ENCODE measurements at regions not wholly inside any gene's neighbourhood (a gene's known extent, or its start where the extent isn't known, plus 50 kb on each side); places are given as distances from the start of the nearest gene placed in this dataset.

- intact Hi-C loops (cut with micrococcal nuclease), result no loop called here
These were observed 267.3 kb upstream of the LYZL1 start for GRCh38 chr10:29021591-29021990.

GRCh38 chr10:29022513-29022912 is 266.4 kb upstream of the LYZL1 start:
- intact Hi-C loops (cut with micrococcal nuclease), result no loop called here

DNA sequence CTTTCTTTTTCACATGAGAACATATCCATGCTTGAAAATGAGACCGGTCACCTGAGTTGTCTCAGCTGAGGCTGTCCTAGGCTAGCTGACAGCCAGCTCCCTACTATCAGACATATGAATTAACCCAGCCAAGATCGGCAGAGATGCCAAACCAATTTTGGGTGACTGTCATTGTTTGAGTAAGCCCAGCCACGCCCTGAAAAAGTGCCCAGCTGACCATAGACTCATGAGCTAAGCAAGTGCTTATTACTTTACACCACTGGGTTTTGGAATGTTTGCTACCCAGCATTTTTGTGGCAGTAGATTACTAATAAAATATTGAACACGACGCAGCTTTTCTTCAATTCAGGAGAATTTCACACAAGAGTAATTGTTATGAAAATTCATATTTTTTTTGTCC is 265.2 kb upstream of the LYZL1 start:
- intact Hi-C loops (cut with micrococcal nuclease), result no loop called here

DNA sequence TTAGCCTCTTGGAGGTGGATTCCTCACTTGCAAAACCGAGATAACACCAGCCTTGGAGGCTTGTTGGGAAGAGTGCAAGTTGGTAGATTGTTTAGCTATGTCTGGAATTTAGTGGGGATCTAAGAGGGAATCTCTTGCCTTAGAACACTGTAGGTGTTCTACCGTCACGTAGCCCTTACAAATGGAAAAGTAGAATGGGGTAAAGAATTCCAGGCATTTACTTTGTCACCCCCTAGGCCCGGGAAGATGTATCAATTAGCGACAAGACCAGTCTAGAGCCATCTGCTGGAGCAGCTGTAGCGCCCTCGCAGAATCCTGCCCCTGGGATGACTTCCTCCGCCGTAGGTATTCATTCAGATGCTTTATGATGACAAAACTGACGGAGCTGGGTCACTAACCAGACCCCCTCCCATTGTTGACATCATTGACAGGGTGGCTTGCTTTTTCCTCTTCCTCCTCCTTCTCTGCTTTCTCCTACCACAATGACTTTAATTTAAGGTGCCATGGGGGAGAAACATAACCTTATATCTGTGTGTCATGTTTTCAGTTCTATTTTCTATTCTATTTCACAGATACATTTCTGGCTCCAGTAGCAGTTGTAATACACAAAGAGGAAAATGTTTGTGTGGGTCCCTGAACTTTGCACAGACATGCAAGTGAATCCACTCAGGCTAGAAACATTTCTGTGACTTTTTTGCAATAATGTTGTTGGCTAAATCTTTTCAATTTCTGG is 262.6 kb upstream of the LYZL1 start:
- intact Hi-C loops (cut with micrococcal nuclease), result no loop called here

DNA sequence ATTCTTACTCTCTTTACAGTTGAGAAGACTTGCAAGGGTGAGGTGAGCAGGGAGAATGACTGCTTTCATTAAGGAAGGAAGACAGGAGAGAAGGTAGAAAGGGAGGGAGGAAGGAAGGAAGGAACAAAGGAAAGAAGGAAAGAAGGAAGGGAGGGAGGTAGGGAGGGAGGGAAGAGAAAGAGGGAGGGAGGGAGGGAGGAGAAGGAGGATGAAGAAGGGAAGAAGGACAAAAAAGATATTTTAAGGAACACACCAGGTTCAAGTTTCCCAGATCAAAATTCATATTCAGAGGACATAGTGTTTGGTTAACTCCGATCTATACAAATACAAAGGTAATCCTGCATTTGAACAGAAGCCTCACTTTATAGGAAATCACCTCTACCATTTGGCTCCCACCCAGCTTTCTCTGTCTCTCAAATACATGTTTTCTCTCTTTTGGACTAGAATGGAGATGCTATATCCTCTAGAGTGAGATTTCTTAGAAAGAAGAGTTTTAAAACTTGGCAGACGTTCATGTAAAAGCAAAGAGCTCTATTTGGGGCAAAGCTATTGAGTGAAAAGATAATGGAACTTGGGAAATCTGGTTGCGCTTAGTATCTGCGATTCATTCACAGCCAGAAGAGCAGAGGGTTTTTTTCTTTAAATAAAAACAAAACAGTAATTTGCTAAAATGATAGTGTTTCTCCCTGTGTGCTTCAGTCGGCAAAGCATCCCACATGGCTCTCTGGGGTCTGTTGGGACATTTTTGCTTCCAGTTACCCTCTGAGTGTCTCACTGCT is 261.9 kb upstream of the LYZL1 start:
- intact Hi-C loops (cut with micrococcal nuclease), result no loop called here

GRCh38 chr10:29028486-29028885 is 260.4 kb upstream of the LYZL1 start:
- intact Hi-C loops (cut with micrococcal nuclease), result no loop called here

DNA sequence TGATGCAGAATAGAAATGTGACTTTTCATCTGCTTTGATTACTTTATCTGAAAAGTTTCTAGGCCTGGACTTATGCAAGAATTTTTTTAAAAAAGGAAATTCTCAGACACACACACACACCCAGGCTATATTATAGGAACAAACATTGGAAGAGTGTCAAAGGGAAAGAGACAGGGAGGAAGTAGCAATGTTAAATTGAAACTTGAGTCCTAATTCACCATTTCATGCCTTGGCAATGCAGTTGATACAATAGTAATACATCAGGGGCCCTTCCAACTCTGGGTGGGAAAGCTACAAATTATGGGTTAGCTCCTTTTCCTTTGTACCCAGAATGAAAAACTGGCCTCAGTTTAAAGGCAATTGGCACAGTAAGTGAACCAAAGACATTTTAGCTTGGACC is 258.0 kb upstream of the LYZL1 start:
- intact Hi-C loops (cut with micrococcal nuclease), result no loop called here

GRCh38 chr10:29032169-29032568 is 256.7 kb upstream of the LYZL1 start:
- intact Hi-C loops (cut with micrococcal nuclease), result no loop called here

GRCh38 chr10:29033311-29033940 is 255.4 kb upstream of the LYZL1 start:
- intact Hi-C loops (cut with micrococcal nuclease), result no loop called here

- intact Hi-C loops (cut with micrococcal nuclease), result no loop called here
These were observed 254.3 kb upstream of the LYZL1 start for GRCh38 chr10:29034592-29034991.

- intact Hi-C loops (cut with micrococcal nuclease), result no loop called here
These were observed 253.1 kb upstream of the LYZL1 start for GRCh38 chr10:29035721-29036120.

GRCh38 chr10:29037348-29038113 is 251.3 kb upstream of the LYZL1 start:
- intact Hi-C loops (cut with micrococcal nuclease), result no loop called here

DNA sequence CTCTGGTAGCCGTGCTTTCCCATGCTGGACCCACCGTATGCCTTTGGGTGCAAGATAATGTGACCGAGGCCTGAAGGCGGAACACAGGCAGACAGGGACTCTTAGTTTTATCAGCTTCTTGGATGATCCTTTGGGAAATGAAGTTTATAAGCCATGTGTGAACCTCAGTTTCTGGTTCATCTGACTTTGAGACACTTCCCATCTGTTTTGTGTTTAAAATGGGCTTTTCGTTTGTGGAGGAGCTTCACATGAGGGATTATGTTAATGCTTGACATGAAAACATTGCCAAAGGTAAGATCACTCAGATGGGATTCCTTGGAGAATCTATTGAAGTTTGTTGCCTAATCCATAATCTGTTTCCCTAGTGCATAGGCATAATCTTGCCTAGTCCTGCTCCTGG is 249.8 kb upstream of the LYZL1 start:
- intact Hi-C loops (cut with micrococcal nuclease), result no loop called here

DNA sequence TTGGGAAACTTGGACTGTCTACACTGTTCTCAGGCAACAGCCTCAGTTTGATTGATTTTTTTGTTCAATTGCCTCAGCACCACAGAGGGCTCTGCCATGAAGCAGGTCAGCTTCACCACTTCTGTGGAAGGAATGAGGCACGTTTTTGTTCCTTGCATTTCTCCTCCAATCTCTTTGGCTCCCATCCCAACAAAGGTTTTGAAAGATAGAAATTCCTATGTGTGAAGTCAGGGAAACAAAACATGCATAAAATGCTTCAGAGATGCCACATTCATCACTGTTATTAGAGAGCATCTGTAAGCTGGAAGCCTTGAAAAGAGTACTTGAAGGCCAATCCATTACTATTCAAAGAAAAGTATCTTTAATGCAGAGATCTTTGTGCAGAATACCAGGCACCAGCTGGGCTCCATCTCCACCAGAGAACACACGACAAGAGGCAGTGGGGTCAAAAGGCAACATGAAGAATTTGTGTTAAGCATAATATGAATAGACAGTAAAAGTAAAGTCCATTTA is 249.1 kb upstream of the LYZL1 start:
- intact Hi-C loops (cut with micrococcal nuclease), result no loop called here

DNA sequence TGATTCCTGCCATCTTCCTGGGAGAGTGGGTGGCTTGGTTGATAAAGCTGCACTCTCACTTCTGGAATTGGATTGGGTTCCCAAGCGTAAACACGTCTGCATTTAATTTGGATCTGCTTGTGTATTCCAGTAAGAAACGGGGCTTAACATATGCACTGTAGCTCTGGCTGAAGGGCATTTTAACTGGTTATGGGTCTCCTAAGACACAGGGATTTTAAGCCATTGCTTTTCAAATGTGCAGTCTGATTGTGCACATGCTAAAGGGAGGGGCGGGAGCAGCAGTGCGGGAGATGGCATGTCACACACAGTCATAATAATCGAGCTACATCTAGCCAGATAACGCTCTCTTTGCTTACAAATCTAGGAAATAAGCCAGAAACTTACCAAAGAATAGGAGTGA is 247.3 kb upstream of the LYZL1 start:
- intact Hi-C loops (cut with micrococcal nuclease), result no loop called here

- intact Hi-C loops (cut with micrococcal nuclease), result no loop called here
These were observed 240.4 kb upstream of the LYZL1 start for GRCh38 chr10:29048506-29048905.

DNA sequence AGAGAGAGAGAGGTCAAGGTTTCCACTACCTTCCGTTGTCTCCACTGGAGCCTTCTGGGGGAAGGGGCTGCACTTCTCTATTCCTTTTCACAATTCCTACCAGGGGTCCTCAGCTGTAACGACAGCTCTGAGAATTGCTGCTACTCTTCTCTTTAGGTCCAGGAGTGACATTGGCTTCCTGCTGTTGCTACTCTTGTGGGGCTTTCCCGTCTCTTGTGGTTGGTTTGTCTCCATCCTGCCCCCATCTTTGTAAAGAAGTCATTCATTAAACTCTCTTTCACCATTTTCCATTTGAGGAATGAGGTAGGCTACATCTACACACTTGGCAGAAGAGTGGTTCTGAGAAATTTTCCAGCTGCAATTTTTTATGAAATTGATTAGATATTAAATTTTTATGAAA is 238.8 kb upstream of the LYZL1 start:
- intact Hi-C loops (cut with micrococcal nuclease), result no loop called here

GRCh38 chr10:29055101-29055500 is 233.8 kb upstream of the LYZL1 start:
- intact Hi-C loops (cut with micrococcal nuclease), result no loop called here

GRCh38 chr10:29056729-29057128 is 232.1 kb upstream of the LYZL1 start:
- intact Hi-C loops (cut with micrococcal nuclease), result no loop called here

- intact Hi-C loops (cut with micrococcal nuclease), result no loop called here
These were observed 231.0 kb upstream of the LYZL1 start for GRCh38 chr10:29057822-29058331.
